C4-2B (cell line): ENCODE measurements at regions not wholly inside any gene's neighbourhood (a gene's known extent, or its start where the extent isn't known, plus 50 kb on each side); places are given as distances from the start of the nearest gene placed in this dataset.

Experiments
- ZFX ChIP-seq: fragments of 450-650 bp; IDR thresholded peaks from 2 replicates; pipeline ENCODE4 v1.6.1; 2017
- TF ChIP-seq, protein P1 (sequence below): fragments of 450-650 bp; conservative IDR thresholded peaks from 2 replicates; pipeline ENCODE4 v1.5.1; 2017; ENCODE audit warnings: mild to moderate bottlenecking

DNA sequence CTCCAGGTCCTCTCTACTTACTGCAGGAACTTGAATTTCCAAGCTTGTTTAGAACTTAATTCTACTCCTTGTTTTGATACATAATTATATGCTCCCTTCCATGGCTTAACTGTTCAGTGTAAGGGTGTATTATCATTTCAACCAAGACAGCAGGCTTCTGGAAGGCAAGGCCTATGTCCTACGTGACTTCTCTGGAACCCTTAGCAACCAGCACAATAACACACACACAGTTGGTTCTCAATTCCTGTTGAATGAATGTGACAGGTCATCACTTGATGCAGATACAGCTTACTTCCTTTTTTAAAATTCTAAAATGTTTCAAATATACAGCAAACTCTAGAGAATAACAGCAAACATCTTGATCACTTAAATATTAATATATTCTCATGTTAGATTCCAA, 77.7 kb upstream of the COCH start:
- TF ChIP-seq, protein P1, sequence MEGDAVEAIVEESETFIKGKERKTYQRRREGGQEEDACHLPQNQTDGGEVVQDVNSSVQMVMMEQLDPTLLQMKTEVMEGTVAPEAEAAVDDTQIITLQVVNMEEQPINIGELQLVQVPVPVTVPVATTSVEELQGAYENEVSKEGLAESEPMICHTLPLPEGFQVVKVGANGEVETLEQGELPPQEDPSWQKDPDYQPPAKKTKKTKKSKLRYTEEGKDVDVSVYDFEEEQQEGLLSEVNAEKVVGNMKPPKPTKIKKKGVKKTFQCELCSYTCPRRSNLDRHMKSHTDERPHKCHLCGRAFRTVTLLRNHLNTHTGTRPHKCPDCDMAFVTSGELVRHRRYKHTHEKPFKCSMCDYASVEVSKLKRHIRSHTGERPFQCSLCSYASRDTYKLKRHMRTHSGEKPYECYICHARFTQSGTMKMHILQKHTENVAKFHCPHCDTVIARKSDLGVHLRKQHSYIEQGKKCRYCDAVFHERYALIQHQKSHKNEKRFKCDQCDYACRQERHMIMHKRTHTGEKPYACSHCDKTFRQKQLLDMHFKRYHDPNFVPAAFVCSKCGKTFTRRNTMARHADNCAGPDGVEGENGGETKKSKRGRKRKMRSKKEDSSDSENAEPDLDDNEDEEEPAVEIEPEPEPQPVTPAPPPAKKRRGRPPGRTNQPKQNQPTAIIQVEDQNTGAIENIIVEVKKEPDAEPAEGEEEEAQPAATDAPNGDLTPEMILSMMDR, result no peak
- no peak for TF ChIP-seq ZFX
